GM18511 (cell line): ENCODE measurements at regions not wholly inside any gene's neighbourhood (a gene's known extent, or its start where the extent isn't known, plus 50 kb on each side); places are given as distances from the start of the nearest gene placed in this dataset.
"Not testable (repeated sequence)": the region's sequence is repeated elsewhere in the genome, so short reads cannot be mapped to it uniquely, and the experiment has no call there.

Source experiments
- ATAC-seq: cut with Tn5 transposase; IDR thresholded peaks from one replicate; pipeline ENCODE4 v1.9.1; 2021; ENCODE audit warnings: mild to moderate bottlenecking, moderate library complexity; ENCODE audit not compliant: unreplicated experiment

DNA sequence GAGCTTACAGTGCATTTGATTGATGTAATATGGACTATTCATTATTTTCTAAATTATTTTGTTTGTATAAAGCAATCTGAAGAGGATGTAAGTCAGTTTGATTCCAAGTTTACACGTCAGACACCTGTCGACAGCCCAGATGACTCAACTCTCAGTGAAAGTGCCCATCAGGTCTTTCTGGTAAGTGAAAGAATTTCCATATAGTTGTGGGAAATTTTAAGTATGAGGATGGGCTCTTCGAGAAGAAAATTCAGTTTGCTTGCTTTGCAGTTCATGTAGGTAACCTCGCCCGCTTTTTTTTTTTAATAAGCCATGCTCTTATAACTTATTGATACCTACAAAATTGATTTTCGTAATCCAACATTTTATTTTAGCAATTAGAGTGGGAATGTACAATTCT lies 151.6 kb downstream of the CDRT15L2 start:
- not testable (repeated sequence) for ATAC-seq

DNA sequence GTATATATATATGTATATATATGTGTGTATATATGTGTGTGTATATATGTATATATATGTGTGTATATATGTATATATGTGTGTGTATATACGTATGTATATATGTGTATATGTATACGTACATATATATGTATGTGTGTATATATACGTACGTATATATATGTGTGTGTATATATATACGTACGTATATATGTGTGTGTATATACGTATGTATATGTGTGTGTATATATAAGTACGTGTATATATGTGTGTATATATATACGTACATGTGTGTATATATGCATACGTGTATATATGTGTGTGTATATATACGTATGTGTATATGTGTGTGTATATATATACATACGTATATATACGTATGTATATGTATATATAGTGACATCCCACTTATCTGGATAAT lies 154.4 kb downstream of the CDRT15L2 start:
- ATAC-seq = no peak

DNA sequence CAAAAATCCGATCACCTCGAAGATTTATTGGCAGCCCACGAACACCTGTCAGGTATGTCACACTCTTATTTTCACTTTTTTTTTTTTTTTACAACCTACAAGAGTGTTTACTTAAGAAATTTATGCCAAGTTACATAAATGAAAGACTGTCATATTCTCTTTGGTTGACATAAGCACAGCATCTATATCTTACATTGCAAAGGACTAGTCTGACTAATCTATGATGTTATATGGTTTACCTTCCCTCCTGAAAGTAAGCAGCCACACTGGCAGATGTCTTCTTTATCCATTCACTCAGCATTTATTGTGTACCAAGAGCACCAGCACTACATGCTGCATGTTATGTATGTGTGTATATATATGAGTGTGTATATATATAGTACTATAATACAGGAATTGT lies 156.3 kb downstream of the CDRT15L2 start:
- ATAC-seq = no peak

GRCh38 chr17:20737636-20738035 lies 158.1 kb downstream of the CDRT15L2 start:
- ATAC-seq = not testable (repeated sequence)

- no peak for ATAC-seq
These were observed 191.6 kb downstream of the CDRT15L2 start for GRCh38 chr17:20771104-20771503.

DNA sequence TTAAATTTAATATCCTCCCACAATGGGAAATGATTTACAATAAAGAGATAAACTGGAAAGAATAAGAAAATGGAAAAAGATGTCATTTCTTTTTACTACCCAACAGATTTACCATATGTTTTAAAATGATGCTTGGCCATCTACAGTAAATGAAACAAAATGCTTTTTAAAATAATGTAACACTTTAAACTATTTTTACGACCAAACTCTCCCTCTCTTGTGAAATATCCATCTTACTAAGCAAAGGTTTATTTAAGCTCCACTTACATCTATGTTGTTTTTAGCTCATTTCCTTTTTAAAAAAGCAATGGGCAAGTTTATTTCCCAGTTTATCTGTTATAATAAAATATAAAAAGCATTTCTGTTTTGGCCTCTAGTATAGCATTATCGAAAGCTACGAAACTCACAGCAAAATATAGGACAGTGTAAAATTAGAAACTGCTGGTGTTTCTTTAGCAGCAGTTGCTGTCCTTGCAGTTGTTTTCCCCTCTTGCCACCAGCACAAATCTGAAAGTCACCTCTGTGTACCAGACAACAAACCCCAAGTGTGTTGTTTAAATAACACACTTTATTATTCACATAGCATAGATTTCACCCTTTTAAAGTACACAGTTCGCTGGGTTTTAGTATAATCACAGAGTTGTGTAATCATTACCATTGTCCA lies 195.1 kb downstream of the CDRT15L2 start:
- no peak for ATAC-seq

DNA sequence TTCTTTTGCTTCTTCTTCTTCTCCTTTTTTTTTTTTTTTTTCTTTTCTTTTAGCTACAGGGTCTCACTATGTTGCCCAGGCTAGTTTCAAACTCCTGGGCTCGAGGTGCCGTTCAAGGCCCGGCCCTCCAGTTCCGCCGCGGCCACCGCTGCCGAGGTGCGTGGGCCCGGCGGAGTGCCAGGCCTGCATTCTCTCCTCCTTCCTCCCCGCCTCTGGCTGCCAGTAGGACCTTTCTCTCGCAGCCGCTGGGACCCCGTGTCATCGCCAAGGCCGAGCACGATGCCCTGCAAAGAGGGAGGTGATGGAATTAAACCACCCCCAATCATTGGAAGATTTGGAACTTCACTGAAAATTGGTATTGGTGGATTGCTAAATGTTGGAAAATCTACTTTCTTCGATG lies 195.8 kb downstream of the CDRT15L2 start:
- ATAC-seq = no peak

DNA sequence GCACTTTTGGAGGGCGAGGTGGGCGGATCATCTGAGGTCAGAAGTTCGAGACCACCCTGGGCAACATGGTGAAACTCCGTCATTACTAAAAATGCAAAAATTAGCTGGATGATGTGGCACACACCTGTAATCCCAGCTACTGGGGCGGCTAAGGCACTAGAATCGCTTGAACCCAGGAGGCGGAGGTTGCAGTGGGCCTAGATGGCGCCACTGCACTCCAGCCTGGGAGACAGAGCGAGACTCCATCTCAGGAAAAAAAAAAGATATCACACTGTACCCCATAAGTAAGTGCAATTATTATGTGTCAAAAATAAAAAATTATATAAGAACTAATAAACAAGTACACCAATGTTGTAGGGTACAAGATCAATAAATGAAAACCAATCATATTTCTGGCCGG lies 200.0 kb downstream of the CDRT15L2 start:
- no peak for ATAC-seq

- ATAC-seq = no peak
These were observed 201.7 kb downstream of the CDRT15L2 start for GRCh38 chr17:20781260-20781659.

DNA sequence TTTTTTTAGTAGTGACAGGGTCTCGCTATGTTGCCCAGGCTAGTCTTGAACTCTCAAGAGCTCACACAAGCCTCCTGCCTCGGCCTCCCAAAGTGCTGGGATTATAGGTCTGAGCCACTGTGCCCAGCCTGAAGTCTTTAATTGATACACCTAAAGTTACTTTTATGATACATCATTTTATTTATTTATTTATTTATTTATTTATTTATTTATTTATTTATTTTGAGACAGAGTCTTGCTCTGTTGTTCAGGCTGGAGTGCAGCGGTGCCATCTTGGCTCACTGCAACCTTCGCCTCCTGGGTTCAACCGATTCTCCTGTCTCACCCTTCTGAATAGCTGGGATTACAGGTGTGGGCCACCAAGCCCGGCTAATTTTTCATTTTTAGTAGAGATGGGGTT lies 202.3 kb downstream of the CDRT15L2 start:
- not testable (repeated sequence) for ATAC-seq

- no peak for ATAC-seq
These were observed 203.6 kb downstream of the CDRT15L2 start for GRCh38 chr17:20783091-20783490.

DNA sequence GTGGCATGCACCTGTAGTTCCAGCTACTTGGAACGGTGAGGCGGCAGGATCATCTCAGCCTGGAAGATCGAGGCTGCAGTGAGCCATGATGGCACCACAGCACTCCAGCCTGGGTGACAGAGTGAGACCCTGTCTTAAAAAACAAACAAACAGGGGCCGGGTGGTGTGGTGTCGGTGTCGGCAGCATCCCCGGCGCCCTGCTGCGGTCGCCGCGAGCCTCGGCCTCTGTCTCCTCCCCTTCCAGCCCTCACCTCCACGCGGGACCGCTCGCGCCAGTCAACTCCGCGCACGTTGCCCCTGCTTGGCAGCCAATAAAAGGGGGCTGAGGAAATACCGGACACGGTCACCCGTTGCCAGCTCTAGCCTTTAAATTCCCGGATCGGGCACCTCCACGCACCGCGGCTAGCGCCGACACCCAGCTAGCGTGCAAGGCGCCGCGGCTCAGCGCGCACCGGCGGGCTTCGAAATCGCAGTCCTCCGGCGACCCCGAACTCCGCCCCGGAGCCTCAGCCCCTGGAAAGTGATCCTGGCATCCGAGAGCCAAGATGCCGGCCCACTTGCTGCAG lies 204.7 kb downstream of the CDRT15L2 start:
- no peak for ATAC-seq

DNA sequence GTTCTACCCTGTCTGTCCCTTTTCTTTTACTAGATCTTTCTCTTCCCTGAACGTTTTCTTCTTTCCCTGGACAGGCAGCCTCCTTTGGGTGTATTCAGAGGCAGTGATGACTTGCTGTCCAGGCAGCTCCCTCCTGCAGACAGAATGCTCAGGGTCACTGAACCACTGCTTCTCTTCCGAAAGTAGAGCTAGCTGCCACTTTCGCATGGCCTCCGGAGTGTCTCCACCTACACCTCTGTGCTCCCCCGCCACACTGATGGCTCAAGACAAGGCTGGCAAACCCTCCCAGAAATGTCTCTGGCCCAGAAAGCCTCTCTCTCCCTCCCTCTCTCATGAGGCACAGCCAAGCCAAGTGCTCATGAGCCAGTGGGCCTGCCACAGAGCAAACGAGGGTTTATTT lies 207.8 kb downstream of the CDRT15L2 start:
- no peak for ATAC-seq

DNA sequence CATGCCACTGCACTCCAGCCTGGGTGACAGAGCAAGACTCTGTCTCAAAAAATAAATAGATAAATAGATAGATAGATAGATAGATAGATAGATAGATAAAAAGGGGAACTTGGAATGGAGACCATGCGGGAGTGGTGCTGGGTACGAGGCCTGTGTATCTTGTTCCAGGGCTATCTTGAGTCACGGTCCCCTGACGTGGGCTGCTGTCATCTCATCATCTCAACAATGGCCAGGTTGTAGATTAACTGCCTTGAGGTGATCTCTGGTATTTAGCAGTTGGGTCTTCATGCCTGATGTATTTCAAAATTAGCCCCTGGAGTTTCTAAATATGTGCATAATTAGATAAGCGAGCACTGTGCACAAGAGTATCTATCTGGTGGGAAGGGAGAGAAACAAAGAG lies 212.1 kb downstream of the CDRT15L2 start:
- ATAC-seq = no peak

- ATAC-seq = not testable (repeated sequence)
These were observed 215.0 kb downstream of the CDRT15L2 start for GRCh38 chr17:20794532-20794931.

DNA sequence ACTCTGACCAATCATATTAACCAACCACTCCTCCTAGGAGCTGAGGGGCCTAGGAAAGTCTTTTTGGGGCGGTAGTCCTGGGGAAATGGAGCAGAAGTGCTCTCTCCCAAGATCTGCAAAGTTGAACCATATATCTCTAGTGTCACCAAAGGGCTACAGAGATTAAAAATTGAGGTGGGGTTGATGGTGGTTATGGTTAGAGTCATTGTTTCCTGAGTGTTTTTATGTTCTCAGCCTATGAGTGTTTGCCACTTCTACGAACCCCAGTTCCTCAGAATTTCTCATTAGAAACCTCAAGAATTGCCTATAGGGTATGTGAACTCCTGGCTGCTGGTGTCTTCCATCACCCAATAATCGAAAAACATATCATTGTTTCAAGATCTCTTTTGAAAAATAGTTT lies 217.8 kb downstream of the CDRT15L2 start:
- no peak for ATAC-seq

DNA sequence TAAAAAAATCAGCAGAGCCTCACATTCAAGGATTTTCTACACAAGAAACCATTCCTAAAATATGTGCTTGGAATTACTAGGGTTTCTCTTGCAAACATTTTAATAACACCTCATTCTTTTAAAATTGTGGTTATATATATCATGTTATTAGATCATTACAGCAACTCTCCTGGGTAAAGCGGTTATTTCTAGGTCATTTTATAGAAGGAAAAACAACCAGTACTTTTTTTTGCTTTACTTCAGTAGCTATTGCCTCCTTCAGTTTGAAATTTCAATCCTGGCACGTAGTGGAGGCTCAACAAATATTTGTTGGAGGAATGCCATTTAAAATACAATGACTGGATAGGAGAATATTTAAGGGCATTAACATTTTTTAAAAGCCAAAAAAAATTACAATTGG lies 220.6 kb downstream of the CDRT15L2 start:
- ATAC-seq = no peak

- ATAC-seq = no peak
These were observed 226.2 kb downstream of the CDRT15L2 start for GRCh38 chr17:20805751-20806150.

DNA sequence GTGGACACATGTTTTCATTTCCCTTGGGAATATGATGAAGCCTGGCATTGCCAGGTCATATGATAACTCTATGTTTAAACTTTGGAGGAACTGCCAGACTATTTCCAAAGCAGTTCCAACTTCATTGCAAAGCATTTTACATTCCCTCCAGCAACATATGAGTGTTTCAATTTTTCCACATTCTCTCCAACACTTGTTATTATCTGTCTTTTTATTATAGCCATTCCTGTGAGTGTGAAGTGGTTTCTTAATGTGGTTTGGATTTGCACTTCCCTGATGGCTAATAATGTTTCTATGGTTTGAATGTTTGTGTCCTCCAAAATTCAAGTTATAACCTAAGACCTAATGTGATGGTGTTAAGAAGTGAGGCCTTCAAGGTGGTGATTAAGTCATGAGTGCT lies 228.0 kb downstream of the CDRT15L2 start:
- ATAC-seq = not testable (repeated sequence)

DNA sequence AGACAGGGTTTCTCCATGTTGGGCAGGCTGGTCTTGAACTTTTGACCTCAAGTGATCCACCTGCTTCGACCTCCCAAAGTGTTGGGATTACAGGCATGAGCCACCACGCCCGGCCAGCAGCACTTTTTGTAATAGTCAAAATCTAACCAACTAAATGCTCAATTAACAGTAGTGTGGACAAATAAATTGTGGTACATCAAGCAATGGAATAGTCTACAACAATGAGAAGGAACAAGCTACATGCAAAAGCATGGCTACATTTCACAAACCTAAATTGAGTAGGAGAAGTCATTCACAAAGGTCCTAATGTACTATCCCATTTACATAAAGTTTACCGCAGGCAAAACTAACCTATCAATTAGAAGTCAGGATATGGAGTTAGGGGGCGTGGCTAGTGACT lies 227.4 kb downstream of the USP22 start:
- ATAC-seq = not testable (repeated sequence)

DNA sequence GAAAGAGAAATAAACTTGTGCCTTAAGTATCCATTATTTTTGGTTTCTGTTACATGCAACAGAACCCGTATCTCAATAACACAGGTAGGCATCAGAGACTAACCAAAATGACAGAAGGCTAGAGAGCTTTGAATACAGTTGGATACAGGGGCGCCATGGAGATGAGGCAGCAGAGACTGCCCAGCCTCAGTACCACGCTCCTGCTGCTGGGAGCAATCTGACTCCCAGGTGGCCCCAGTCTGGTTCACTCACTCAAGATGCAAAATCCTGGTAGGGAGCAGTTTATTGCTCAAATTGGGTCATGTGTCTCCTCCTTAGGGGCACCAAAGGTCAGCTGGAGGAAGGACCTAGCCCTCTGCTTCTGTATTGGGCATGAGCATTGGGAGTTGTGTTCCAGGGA lies 218.9 kb downstream of the USP22 start:
- no peak for ATAC-seq

DNA sequence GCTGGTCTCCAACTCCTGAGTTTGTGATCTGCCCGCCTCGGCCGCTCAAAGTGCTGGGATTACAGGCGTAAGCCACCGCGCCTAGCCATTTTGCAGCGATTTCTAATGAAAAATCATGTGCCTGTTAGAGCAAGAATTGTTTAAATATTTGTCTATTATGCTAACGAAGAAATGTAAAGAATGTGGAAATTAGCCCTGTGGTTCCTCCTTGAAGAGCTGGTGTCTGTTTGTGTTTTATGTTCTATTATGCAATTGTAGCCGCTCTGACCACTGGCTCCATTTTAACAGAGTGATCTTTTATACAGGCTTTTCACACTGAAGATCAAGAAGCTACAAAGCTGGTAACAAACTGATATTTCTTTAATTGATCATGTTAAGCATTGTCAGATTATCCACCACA lies 217.3 kb downstream of the USP22 start:
- ATAC-seq = no peak

- ATAC-seq = not testable (repeated sequence)
These were observed 202.4 kb downstream of the USP22 start for GRCh38 chr17:20840453-20840852.
